MM.1S (cell line): ENCODE measurements at regions not wholly inside any gene's neighbourhood (a gene's known extent, or its start where the extent isn't known, plus 50 kb on each side); places are given as distances from the start of the nearest gene placed in this dataset.

ENCODE experiments used
- EZH2 ChIP-seq: fragments of 300-600 bp; sonication (generic); optimal IDR thresholded peaks from 2 replicates; pipeline ENCODE3; 2017; ENCODE audit warnings: low read depth, mild to moderate bottlenecking, antibody characterized with exemption, low read length, mixed read lengths
- TF ChIP-seq, protein P1 (sequence below): fragments of 300-600 bp; sonication (generic); IDR thresholded peaks from 2 replicates; pipeline ENCODE4 v1.5.1; 2016; ENCODE audit warnings: antibody characterized with exemption, low read length, mixed read lengths

DNA sequence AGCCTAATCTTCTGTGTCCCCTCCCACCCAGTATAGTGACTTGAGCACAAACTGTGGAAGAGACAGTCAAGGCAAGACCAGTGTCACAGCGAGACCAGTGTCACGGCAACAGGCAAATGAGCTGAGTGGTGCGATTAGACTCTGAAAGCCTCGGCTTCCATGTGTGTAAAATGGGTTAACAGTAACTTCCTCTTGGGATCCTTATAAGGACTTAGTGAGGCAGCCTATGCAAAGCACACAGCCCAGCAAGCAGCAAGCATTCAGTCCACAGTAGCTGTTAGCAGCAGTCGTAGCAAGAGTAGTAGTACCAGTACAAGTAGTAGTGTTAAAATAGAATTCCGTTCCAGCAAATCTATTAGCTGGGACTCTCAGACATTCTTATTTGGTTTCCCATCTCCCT, 334.1 kb downstream of the GABRB3 start:
- TF ChIP-seq, protein P1, sequence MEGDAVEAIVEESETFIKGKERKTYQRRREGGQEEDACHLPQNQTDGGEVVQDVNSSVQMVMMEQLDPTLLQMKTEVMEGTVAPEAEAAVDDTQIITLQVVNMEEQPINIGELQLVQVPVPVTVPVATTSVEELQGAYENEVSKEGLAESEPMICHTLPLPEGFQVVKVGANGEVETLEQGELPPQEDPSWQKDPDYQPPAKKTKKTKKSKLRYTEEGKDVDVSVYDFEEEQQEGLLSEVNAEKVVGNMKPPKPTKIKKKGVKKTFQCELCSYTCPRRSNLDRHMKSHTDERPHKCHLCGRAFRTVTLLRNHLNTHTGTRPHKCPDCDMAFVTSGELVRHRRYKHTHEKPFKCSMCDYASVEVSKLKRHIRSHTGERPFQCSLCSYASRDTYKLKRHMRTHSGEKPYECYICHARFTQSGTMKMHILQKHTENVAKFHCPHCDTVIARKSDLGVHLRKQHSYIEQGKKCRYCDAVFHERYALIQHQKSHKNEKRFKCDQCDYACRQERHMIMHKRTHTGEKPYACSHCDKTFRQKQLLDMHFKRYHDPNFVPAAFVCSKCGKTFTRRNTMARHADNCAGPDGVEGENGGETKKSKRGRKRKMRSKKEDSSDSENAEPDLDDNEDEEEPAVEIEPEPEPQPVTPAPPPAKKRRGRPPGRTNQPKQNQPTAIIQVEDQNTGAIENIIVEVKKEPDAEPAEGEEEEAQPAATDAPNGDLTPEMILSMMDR: no peak
- TF ChIP-seq EZH2: no peak
